ENCODE measurements at regions not wholly inside any gene's neighbourhood (a gene's known extent, or its start where the extent isn't known, plus 50 kb on each side); places are given as distances from the start of the nearest gene placed in this dataset.

- no peak overlapping the region for H3K9ac ChIP-seq (ENCODE audit: low read length)
These were observed 189.7 kb downstream of the CENPF start for GRCh38 chr1:214792527-214793186.

DNA sequence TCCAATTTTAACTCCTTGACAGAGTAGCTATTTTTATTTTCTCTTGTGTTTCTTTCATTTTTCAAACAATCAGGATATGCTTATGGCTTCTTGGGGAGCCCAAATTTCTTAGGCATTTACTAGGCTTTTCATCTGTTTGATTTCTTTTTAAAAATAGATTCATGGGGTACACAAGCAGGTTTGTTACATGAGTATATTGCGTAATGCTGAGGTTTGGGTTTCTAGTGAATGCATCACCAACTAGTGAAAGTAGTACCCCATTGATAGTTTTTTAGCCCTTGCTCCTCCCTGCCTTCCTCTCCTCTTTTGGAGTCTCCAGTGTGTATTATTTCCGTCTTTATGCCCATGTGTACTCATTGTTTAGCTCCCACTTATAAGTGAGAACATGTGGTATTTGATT, 190.7 kb downstream of the CENPF start:
- no peaks in the 10 kb centered on the region for H3K36me3 ChIP-seq (replicated peaks; ENCODE audit: low read depth, low read length)
- no peak overlapping the region for H2AFZ ChIP-seq (ENCODE audit: low read depth, low read length)
- H3K79me2 ChIP-seq (ENCODE audit: low read length) = no peaks in the 10 kb centered on the region
- no peak overlapping the region for H3K9ac ChIP-seq (ENCODE audit: low read length)
- H4K20me1 ChIP-seq (ENCODE audit: insufficient read depth, low read length) = no peaks in the 10 kb centered on the region
- no peak overlapping the region for H3K4me3 ChIP-seq (ENCODE audit: low read length)
- H3K27me3 ChIP-seq (ENCODE audit: low read depth, low read length) = no peaks in the 10 kb centered on the region; the same call in 1 of the 2 replicates
- TF ChIP-seq, protein P1, sequence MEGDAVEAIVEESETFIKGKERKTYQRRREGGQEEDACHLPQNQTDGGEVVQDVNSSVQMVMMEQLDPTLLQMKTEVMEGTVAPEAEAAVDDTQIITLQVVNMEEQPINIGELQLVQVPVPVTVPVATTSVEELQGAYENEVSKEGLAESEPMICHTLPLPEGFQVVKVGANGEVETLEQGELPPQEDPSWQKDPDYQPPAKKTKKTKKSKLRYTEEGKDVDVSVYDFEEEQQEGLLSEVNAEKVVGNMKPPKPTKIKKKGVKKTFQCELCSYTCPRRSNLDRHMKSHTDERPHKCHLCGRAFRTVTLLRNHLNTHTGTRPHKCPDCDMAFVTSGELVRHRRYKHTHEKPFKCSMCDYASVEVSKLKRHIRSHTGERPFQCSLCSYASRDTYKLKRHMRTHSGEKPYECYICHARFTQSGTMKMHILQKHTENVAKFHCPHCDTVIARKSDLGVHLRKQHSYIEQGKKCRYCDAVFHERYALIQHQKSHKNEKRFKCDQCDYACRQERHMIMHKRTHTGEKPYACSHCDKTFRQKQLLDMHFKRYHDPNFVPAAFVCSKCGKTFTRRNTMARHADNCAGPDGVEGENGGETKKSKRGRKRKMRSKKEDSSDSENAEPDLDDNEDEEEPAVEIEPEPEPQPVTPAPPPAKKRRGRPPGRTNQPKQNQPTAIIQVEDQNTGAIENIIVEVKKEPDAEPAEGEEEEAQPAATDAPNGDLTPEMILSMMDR (IDR thresholded peaks at IDR 0.05; ENCODE audit: low read depth, low read length) = no peak
- TF ChIP-seq EZH2phosphoT487 (IDR thresholded peaks at IDR 0.05; ENCODE audit: low read depth) = no peak
- H3K4me1 ChIP-seq (ENCODE audit: low read length) = no peaks in the 10 kb centered on the region
- no peak overlapping the region for H3K4me2 ChIP-seq (ENCODE audit: low read length)
- no peak overlapping the region for H3K27ac ChIP-seq (ENCODE audit: low read length)
- H3K9me3 ChIP-seq (ENCODE audit: insufficient read depth, low read length) = no peaks in the 10 kb centered on the region

More at GRCh38 chr1:214792527-214793186, 189.7 kb downstream of the CENPF start:
- Histone ChIP-seq H3K36me3 (replicated peaks; ENCODE audit: low read depth, low read length) (no peaks in the 10 kb centered on the region), H4K20me1 (ENCODE audit: insufficient read depth, low read length) (no peaks in the 10 kb centered on the region), H3K4me2 (ENCODE audit: low read length) (no peak overlapping the region), H2AFZ (ENCODE audit: low read depth, low read length) (no peak overlapping the region), H3K4me1 (ENCODE audit: low read length) (no peaks in the 10 kb centered on the region), H3K4me3 (ENCODE audit: low read length) (no peak overlapping the region), H3K79me2 (ENCODE audit: low read length) (no peaks in the 10 kb centered on the region), H3K27me3 (ENCODE audit: low read depth, low read length) (no peaks in the 10 kb centered on the region; the same call in 1 of the 2 replicates), H3K27ac (ENCODE audit: low read length) (no peak overlapping the region), H3K9me3 (ENCODE audit: insufficient read depth, low read length) (no peaks in the 10 kb centered on the region)
- TF ChIP-seq, protein P1 (IDR thresholded peaks at IDR 0.05; ENCODE audit: low read depth, low read length) = no peak

GRCh38 chr1:214801191-214801590, 198.2 kb downstream of the CENPF start:
- no peaks in the 10 kb centered on the region for H3K9me3 ChIP-seq (ENCODE audit: insufficient read depth, low read length)
- no peak overlapping the region for H3K27ac ChIP-seq (ENCODE audit: low read length)
- H3K4me1 ChIP-seq (ENCODE audit: low read length) = no peaks in the 10 kb centered on the region
- no peaks in the 10 kb centered on the region for H3K36me3 ChIP-seq (replicated peaks; ENCODE audit: low read depth, low read length)
- no peak for TF ChIP-seq EZH2phosphoT487 (IDR thresholded peaks at IDR 0.05; ENCODE audit: low read depth)
- TF ChIP-seq, protein P1 (IDR thresholded peaks at IDR 0.05; ENCODE audit: low read depth, low read length) = no peak
- no peak overlapping the region for H3K4me2 ChIP-seq (ENCODE audit: low read length)
- H3K27me3 ChIP-seq (ENCODE audit: low read depth, low read length) = no peaks in the 10 kb centered on the region
- no peak overlapping the region for H2AFZ ChIP-seq (ENCODE audit: low read depth, low read length)
- H3K9ac ChIP-seq (ENCODE audit: low read length) = no peak overlapping the region
- no peaks in the 10 kb centered on the region for H4K20me1 ChIP-seq (ENCODE audit: insufficient read depth, low read length)
- no peak overlapping the region for H3K4me3 ChIP-seq (ENCODE audit: low read length)
- no peaks in the 10 kb centered on the region for H3K79me2 ChIP-seq (ENCODE audit: low read length)

GRCh38 chr1:214808845-214809460, 206.0 kb downstream of the CENPF start:
- Histone ChIP-seq H4K20me1 (ENCODE audit: insufficient read depth, low read length) (no peaks in the 10 kb centered on the region), H3K9me3 (ENCODE audit: insufficient read depth, low read length) (no peaks in the 10 kb centered on the region), H3K27ac (ENCODE audit: low read length) (no peak overlapping the region), H3K9ac (ENCODE audit: low read length) (no peak overlapping the region), H2AFZ (ENCODE audit: low read depth, low read length) (no peak overlapping the region), H3K4me2 (ENCODE audit: low read length) (no peak overlapping the region), H3K4me3 (ENCODE audit: low read length) (no peak overlapping the region), H3K79me2 (ENCODE audit: low read length) (no peaks in the 10 kb centered on the region), H3K27me3 (ENCODE audit: low read depth, low read length) (no peaks in the 10 kb centered on the region), H3K4me1 (ENCODE audit: low read length) (no peaks in the 10 kb centered on the region), H3K36me3 (replicated peaks; ENCODE audit: low read depth, low read length) (no peaks in the 10 kb centered on the region)
- TF ChIP-seq, protein P1 (IDR thresholded peaks at IDR 0.05; ENCODE audit: low read depth, low read length) = peak; percentile 60
- TF ChIP-seq EZH2phosphoT487 (IDR thresholded peaks at IDR 0.05; ENCODE audit: low read depth) = no peak

All from OCI-LY3 (cell line).